H9 (cell line): ENCODE measurements at regions not wholly inside any gene's neighbourhood (a gene's known extent, or its start where the extent isn't known, plus 50 kb on each side); places are given as distances from the start of the nearest gene placed in this dataset.

Source experiments
- DNase-seq: peaks from one replicate; pipeline ENCODE4 v3.0.0-alpha.2; 2017
- H2AFZ ChIP-seq: one replicate; pipeline ENCODE4 v1.6.1; 2013; ENCODE audit warnings: mild to moderate bottlenecking, low read length, control low read depth, moderate library complexity
- H2AK5ac ChIP-seq: 2 replicates; pipeline ENCODE4 v1.6.1; 2013; ENCODE audit warnings: low read length, control low read depth, mixed read lengths; ENCODE audit not compliant: insufficient read length
- H2BK120ac ChIP-seq: one replicate; pipeline ENCODE4 v1.6.1; 2013; ENCODE audit warnings: low read depth, mild to moderate bottlenecking, low read length, control low read depth, inconsistent platforms; ENCODE audit not compliant: poor library complexity, severe bottlenecking
- H2BK12ac ChIP-seq: 2 replicates; pipeline ENCODE4 v1.6.1; 2013; ENCODE audit warnings: low read length, control low read depth, mixed read lengths, low read depth; ENCODE audit not compliant: insufficient read length
- H2BK15ac ChIP-seq: 2 replicates; pipeline ENCODE4 v1.6.1; 2013; ENCODE audit warnings: low read depth, low read length, control low read depth
- H2BK20ac ChIP-seq: one replicate; pipeline ENCODE4 v1.6.1; 2013; ENCODE audit warnings: low read depth, mild to moderate bottlenecking, low read length, control low read depth, inconsistent platforms; ENCODE audit not compliant: poor library complexity, severe bottlenecking
- H2BK5ac ChIP-seq: 2 replicates; pipeline ENCODE4 v1.6.1; 2013; ENCODE audit warnings: low read length, control low read depth, mixed read lengths; ENCODE audit not compliant: insufficient read length
- H3K14ac ChIP-seq: 2 replicates; pipeline ENCODE4 v1.6.1; 2013; ENCODE audit warnings: low read length, control low read depth; ENCODE audit not compliant: insufficient read depth
- H3K18ac ChIP-seq: 2 replicates; pipeline ENCODE4 v1.6.1; 2013; ENCODE audit warnings: low read depth, mild to moderate bottlenecking, mixed read lengths, low read length, control low read depth; ENCODE audit not compliant: insufficient read length
- H3K23ac ChIP-seq: 2 replicates; pipeline ENCODE4 v1.6.1; 2013; ENCODE audit warnings: low read length, control low read depth, mixed read lengths, low read depth; ENCODE audit not compliant: insufficient read length
- H3K23me2 ChIP-seq: 2 replicates; pipeline ENCODE4 v1.6.1; 2013; ENCODE audit warnings: low read depth, mild to moderate bottlenecking, mixed read lengths, low read length, control low read depth; ENCODE audit not compliant: insufficient read length, poor library complexity, severe bottlenecking
- H3K27ac ChIP-seq: 2 replicates; pipeline ENCODE4 v1.5.1; 2013; ENCODE audit warnings: low read length, control low read depth, mixed read lengths, low read depth; ENCODE audit not compliant: insufficient read length
- H3K27me3 ChIP-seq: 2 replicates; pipeline ENCODE4 v1.6.1; 2013; ENCODE audit warnings: low read length, control low read depth, inconsistent platforms; ENCODE audit not compliant: insufficient read depth
- H3K4ac ChIP-seq: 2 replicates; pipeline ENCODE4 v1.6.1; 2013; ENCODE audit warnings: low read depth, mild to moderate bottlenecking, control low read depth, inconsistent platforms, low read length, moderate library complexity
- H3K4me1 ChIP-seq: 2 replicates; pipeline ENCODE4 v1.6.1; 2013; ENCODE audit warnings: low read length, control low read depth, inconsistent platforms; ENCODE audit not compliant: insufficient read depth
- H3K4me2 ChIP-seq: 2 replicates; pipeline ENCODE4 v1.6.1; 2013; ENCODE audit warnings: low read length, control low read depth, mixed read lengths; ENCODE audit not compliant: insufficient read length, insufficient read depth
- H3K56ac ChIP-seq: 2 replicates; pipeline ENCODE4 v1.6.1; 2013; ENCODE audit warnings: low read depth, mild to moderate bottlenecking, mixed read lengths, low read length, control low read depth; ENCODE audit not compliant: insufficient read length
- H3K79me1 ChIP-seq: 2 replicates; pipeline ENCODE4 v1.6.1; 2013; ENCODE audit warnings: low read depth, mild to moderate bottlenecking, moderate library complexity, low read length, control low read depth, inconsistent platforms; ENCODE audit not compliant: insufficient read depth, poor library complexity, severe bottlenecking
- H3K79me2 ChIP-seq: 2 replicates; pipeline ENCODE4 v1.6.1; 2013; ENCODE audit warnings: low read length, control low read depth, inconsistent platforms; ENCODE audit not compliant: insufficient read depth
- H3K9ac ChIP-seq: 2 replicates; pipeline ENCODE4 v1.6.1; 2013; ENCODE audit warnings: low read length, control low read depth, mixed read lengths; ENCODE audit not compliant: insufficient read length; ENCODE audit errors: extremely low read depth
- H3K9me3 ChIP-seq: one replicate; pipeline ENCODE4 v1.6.1; 2013; ENCODE audit warnings: low read depth, low read length, inconsistent platforms; ENCODE audit not compliant: control insufficient read depth
- H3T11ph ChIP-seq: one replicate; pipeline ENCODE4 v1.6.1; 2013; ENCODE audit warnings: mild to moderate bottlenecking, low read length, control low read depth, inconsistent platforms
- H4K20me1 ChIP-seq: one replicate; pipeline ENCODE4 v1.6.1; 2013; ENCODE audit not compliant: control insufficient read depth, insufficient read length, insufficient read depth
- H4K5ac ChIP-seq: 2 replicates; pipeline ENCODE4 v1.6.1; 2013; ENCODE audit warnings: low read depth, mild to moderate bottlenecking, mixed read lengths, low read length, control low read depth; ENCODE audit not compliant: insufficient read length
- H4K8ac ChIP-seq: replicated peaks from 2 replicates; pipeline ENCODE4 v1.6.1; 2013; ENCODE audit warnings: low read length, control low read depth, mixed read lengths, low read depth; ENCODE audit not compliant: insufficient read length
- H4K91ac ChIP-seq: 2 replicates; pipeline ENCODE4 v1.6.1; 2013; ENCODE audit warnings: low read depth, mild to moderate bottlenecking, moderate library complexity, mixed read lengths, low read length, control low read depth; ENCODE audit not compliant: insufficient read length
- H3K27ac Mint-ChIP-seq, 3 experiments: 2 replicates in 2 of 3; 3 replicates in 1 of 3; pipeline ENCODE4 v1.8.0; 2020 to 2021; ENCODE audit warnings: mixed read lengths in 3 of 3, mild to moderate bottlenecking in 1 of 3, moderate library complexity in 1 of 3
- H3K27me3 Mint-ChIP-seq: 2 replicates; pipeline ENCODE4 v1.8.0; 2021; ENCODE audit warnings: low read depth, mild to moderate bottlenecking, moderate library complexity, mixed read lengths
- H3K36me3 Mint-ChIP-seq, 3 experiments: 2 replicates in 2 of 3; 3 replicates in 1 of 3; pipeline ENCODE4 v1.8.0; 2020 to 2021; ENCODE audit warnings: low read depth in 3 of 3, mixed read lengths in 3 of 3; ENCODE audit not compliant: insufficient read depth in 1 of 3
- H3K4me1 Mint-ChIP-seq, 2 experiments: 2 replicates each; pipeline ENCODE4 v1.8.0; 2020; ENCODE audit warnings: mixed read lengths in 2 of 2
- H3K4me3 Mint-ChIP-seq, 2 experiments: 2 replicates in 1 of 2; 3 replicates in 1 of 2; pipeline ENCODE4 v1.8.0; 2020 to 2021; ENCODE audit warnings: mild to moderate bottlenecking in 2 of 2, mixed read lengths in 2 of 2, moderate library complexity in 1 of 2
- H3K9me3 Mint-ChIP-seq, 2 experiments: 2 replicates in 1 of 2; 3 replicates in 1 of 2; pipeline ENCODE4 v1.8.0; 2020; ENCODE audit warnings: mild to moderate bottlenecking in 2 of 2, mixed read lengths in 2 of 2, moderate library complexity in 1 of 2
- CTCF ChIP-seq: fragments of 200-600 bp; sonication (generic); conservative IDR thresholded peaks from 3 replicates; pipeline ENCODE4 v1.8.0; 2021; ENCODE audit warnings: antibody characterized with exemption, mild to moderate bottlenecking
- WGBS: extraction: QIAGEN DNeasy Blood & Tissue Kit; methylation state at CpG from one replicate; pipeline ENCODE4 v1.1.7; 2013; ENCODE audit warnings: missing lambda C conversion rate, low lambda C conversion rate, mixed read lengths; ENCODE audit not compliant: insufficient read length; ENCODE audit errors: extremely low coverage; 5-methylcytosine and 5-hydroxymethylcytosine counted together

- Histone ChIP-seq H2BK20ac (no peak overlapping the region), H2BK15ac (no peak overlapping the region), H4K8ac (no peak overlapping the region), H2BK120ac (no peak overlapping the region), H4K91ac (no peak overlapping the region), H3K27me3 (no peaks in the 10 kb centered on the region), H3K23me2 (no peaks in the 10 kb centered on the region), H3K9me3 (no peaks in the 10 kb centered on the region), H3K9ac (no peak overlapping the region), H2AFZ (no peak overlapping the region), H3K56ac (no peak overlapping the region), H3K79me2 (no peaks in the 10 kb centered on the region), H3T11ph (no peak overlapping the region), H3K14ac (no peak overlapping the region), H3K79me1 (no peaks in the 10 kb centered on the region), H2BK12ac (no peak overlapping the region), H3K4me2 (no peak overlapping the region), H4K20me1 (no peaks in the 10 kb centered on the region), H3K4ac (no peak overlapping the region), H2AK5ac (no peak overlapping the region), H3K4me1 (no peaks in the 10 kb centered on the region), H3K23ac (no peak overlapping the region), H3K18ac (no peak overlapping the region), H3K27ac (no peak overlapping the region), H2BK5ac (no peak overlapping the region), H4K5ac (no peak overlapping the region)
- no CpG with 5 or more reads among the region's 3 CpGs for WGBS
- no peak for DNase-seq
- Mint-ChIP-seq H3K4me3 (no peak overlapping the region), H3K4me1 (no peaks in the 10 kb centered on the region), H3K9me3 (no peaks in the 10 kb centered on the region), H3K27ac (no peak overlapping the region), H3K27me3 (no peaks in the 10 kb centered on the region), H3K36me3 (no peaks in the 10 kb centered on the region)
- TF ChIP-seq CTCF = no peak
Observed at GRCh38 chr6:147853574-147853973, 345.1 kb downstream of the SAMD5 start.
